DND-41 (cell line): ENCODE measurements at regions not wholly inside any gene's neighbourhood (a gene's known extent, or its start where the extent isn't known, plus 50 kb on each side); places are given as distances from the start of the nearest gene placed in this dataset.

Experiments
- ATAC-seq: fragments of 200-7000 bp; cut with Tn5 transposase; 3 replicates; pipeline ENCODE4 v1.9.1; 2021; ENCODE audit warnings: low read depth; ENCODE audit not compliant: insufficient read depth
- DNase-seq: peaks from one replicate; pipeline ENCODE4 v3.0.0-alpha.2; 2020
- H2AFZ ChIP-seq: 2 replicates; pipeline ENCODE4 v1.6.0; 2012; ENCODE audit warnings: low read depth, low read length
- H3K27ac ChIP-seq: 2 replicates; pipeline ENCODE4 v1.5.1; 2012; ENCODE audit warnings: low read length, inconsistent platforms
- H3K27me3 ChIP-seq: fragments of 200-600 bp; sonication (generic); 2 replicates; pipeline ENCODE4 v1.6.0; 2012; ENCODE audit warnings: low read length, mild to moderate bottlenecking, inconsistent platforms; ENCODE audit not compliant: insufficient read depth, poor library complexity
- H3K36me3 ChIP-seq: 2 replicates; pipeline ENCODE4 v1.5.1; 2012; ENCODE audit warnings: low read length, inconsistent platforms; ENCODE audit not compliant: insufficient read depth
- H3K4me1 ChIP-seq: 2 replicates; pipeline ENCODE4 v1.5.1; 2012; ENCODE audit warnings: mild to moderate bottlenecking, low read length; ENCODE audit not compliant: insufficient read depth
- H3K4me2 ChIP-seq: 2 replicates; pipeline ENCODE4 v1.6.0; 2012; ENCODE audit warnings: mild to moderate bottlenecking, moderate library complexity, low read length, inconsistent platforms; ENCODE audit not compliant: insufficient read depth
- H3K4me3 ChIP-seq, 2 experiments: fragments of 200-600 bp in 1 of 2; shearing (Covaris generic) in 1 of 2; 2 replicates each; pipeline ENCODE4 v1.5.1; 2012 to 2016; ENCODE audit warnings: inconsistent platforms in 2 of 2, low read length in 2 of 2, mild to moderate bottlenecking in 2 of 2, low read depth in 1 of 2, moderate library complexity in 1 of 2
- H3K79me2 ChIP-seq: 2 replicates; pipeline ENCODE4 v1.6.0; 2012; ENCODE audit warnings: low read length, inconsistent platforms; ENCODE audit not compliant: insufficient read depth
- H3K9ac ChIP-seq: 2 replicates; pipeline ENCODE4 v1.6.0; 2012; ENCODE audit warnings: low read depth, mild to moderate bottlenecking, inconsistent platforms, low read length, moderate library complexity
- H3K9me3 ChIP-seq: 2 replicates; pipeline ENCODE4 v1.5.1; 2012; ENCODE audit warnings: low read length, moderate library complexity, mild to moderate bottlenecking, inconsistent platforms; ENCODE audit not compliant: insufficient read depth, severe bottlenecking
- H4K20me1 ChIP-seq: 2 replicates; pipeline ENCODE4 v1.6.0; 2012; ENCODE audit warnings: low read length; ENCODE audit not compliant: insufficient read depth
- CTCF ChIP-seq: IDR thresholded peaks from 2 replicates; pipeline ENCODE4 v1.5.1; 2012; ENCODE audit warnings: borderline replicate concordance, low read length, moderate library complexity, mild to moderate bottlenecking; ENCODE audit not compliant: poor library complexity, severe bottlenecking; ENCODE audit errors: extremely low read depth
- EZH2 ChIP-seq: IDR thresholded peaks from 3 replicates; pipeline ENCODE4 v1.6.1; 2012; ENCODE audit warnings: borderline replicate concordance, low read depth, mild to moderate bottlenecking, moderate library complexity, low read length, inconsistent platforms; ENCODE audit not compliant: severe bottlenecking

- no peaks in the 10 kb centered on the region for H3K79me2 ChIP-seq
- no peak for TF ChIP-seq CTCF
- no peak for TF ChIP-seq EZH2
- no peak overlapping the region for H3K27ac ChIP-seq
- H3K4me3 ChIP-seq: no peak overlapping the region
- peaks cover 3% of the 10 kb centered on the region for H3K27me3 ChIP-seq
- H3K9ac ChIP-seq: no peak overlapping the region
- H3K4me1 ChIP-seq: no peaks in the 10 kb centered on the region
- no peaks in the 10 kb centered on the region for H4K20me1 ChIP-seq
- no peak for ATAC-seq
- no peak overlapping the region for H3K4me2 ChIP-seq
- no peak for DNase-seq
- H2AFZ ChIP-seq: no peak overlapping the region
- no peaks in the 10 kb centered on the region for H3K9me3 ChIP-seq
- H3K36me3 ChIP-seq: no peaks in the 10 kb centered on the region
These were observed 204.2 kb downstream of the SH3BP4 start for GRCh38 chr2:235156055-235156454.

- H3K4me2 ChIP-seq: no peak overlapping the region
- no peak overlapping the region for H2AFZ ChIP-seq
- no peaks in the 10 kb centered on the region for H3K9me3 ChIP-seq
- no peak overlapping the region for H3K27ac ChIP-seq
- no peaks in the 10 kb centered on the region for H4K20me1 ChIP-seq
- no peaks in the 10 kb centered on the region for H3K79me2 ChIP-seq
- DNase-seq: no peak
- H3K4me3 ChIP-seq: no peak overlapping the region
- H3K36me3 ChIP-seq: no peaks in the 10 kb centered on the region
- no peak overlapping the region for H3K9ac ChIP-seq
- no peak for ATAC-seq
- TF ChIP-seq EZH2: no peak
- TF ChIP-seq CTCF: no peak
- H3K27me3 ChIP-seq: peaks cover 7% of the 10 kb centered on the region
- H3K4me1 ChIP-seq: no peaks in the 10 kb centered on the region
These were observed 206.1 kb downstream of the SH3BP4 start for GRCh38 chr2:235157746-235158482.

- Histone ChIP-seq H3K27ac (no peak overlapping the region), H3K9ac (no peak overlapping the region), H3K4me3 (no peak overlapping the region), H3K27me3 (peaks cover 7% of the 10 kb centered on the region), H3K79me2 (no peaks in the 10 kb centered on the region), H2AFZ (no peak overlapping the region), H3K36me3 (no peaks in the 10 kb centered on the region), H3K4me1 (no peaks in the 10 kb centered on the region), H4K20me1 (no peaks in the 10 kb centered on the region), H3K9me3 (no peaks in the 10 kb centered on the region), H3K4me2 (no peak overlapping the region)
- TF ChIP-seq EZH2: no peak
- TF ChIP-seq CTCF: no peak
- ATAC-seq (no peak), DNase-seq (no peak)
These were observed 208.5 kb downstream of the SH3BP4 start for GRCh38 chr2:235160281-235160810.

- Histone ChIP-seq H3K36me3 (no peaks in the 10 kb centered on the region), H2AFZ (no peak overlapping the region), H3K27ac (no peak overlapping the region), H3K4me1 (no peaks in the 10 kb centered on the region), H3K4me2 (no peak overlapping the region), H3K4me3 (no peak overlapping the region), H3K9ac (no peak overlapping the region), H4K20me1 (no peaks in the 10 kb centered on the region), H3K9me3 (no peaks in the 10 kb centered on the region), H3K79me2 (no peaks in the 10 kb centered on the region), H3K27me3 (peaks cover 7% of the 10 kb centered on the region)
- no peak for DNase-seq
- TF ChIP-seq EZH2: no peak
- TF ChIP-seq CTCF: no peak
- ATAC-seq: no peak
These were observed 209.7 kb downstream of the SH3BP4 start for GRCh38 chr2:235161565-235161964.
